Muscle layer of colon (tissue), 2 donors: ENCODE measurements at regions not wholly inside any gene's neighbourhood (a gene's known extent, or its start where the extent isn't known, plus 50 kb on each side); places are given as distances from the start of the nearest gene placed in this dataset.

ENCODE experiments used
- H3K27ac ChIP-seq: one replicate; pipeline ENCODE4 v1.7.0; 2013; ENCODE audit warnings: low read depth, mild to moderate bottlenecking, low read length, moderate library complexity
- H3K27me3 ChIP-seq, 2 donors: one replicate each; pipeline ENCODE4 v1.7.0; 2013; ENCODE audit warnings: low read length in 2 of 2, mild to moderate bottlenecking in 2 of 2; ENCODE audit not compliant: insufficient read depth in 2 of 2, control insufficient read depth in 1 of 2
- H3K36me3 ChIP-seq: one replicate; pipeline ENCODE4 v1.7.0; 2013; ENCODE audit warnings: mild to moderate bottlenecking, low read length; ENCODE audit not compliant: insufficient read depth
- H3K4me1 ChIP-seq: one replicate; pipeline ENCODE4 v1.7.0; 2013; ENCODE audit warnings: mild to moderate bottlenecking, low read length; ENCODE audit not compliant: insufficient read depth
- H3K4me3 ChIP-seq, 2 donors: one replicate each; pipeline ENCODE4 v1.7.0; 2013; ENCODE audit warnings: low read length in 2 of 2, low read depth in 1 of 2, mild to moderate bottlenecking in 1 of 2, moderate library complexity in 1 of 2
- H3K9ac ChIP-seq: one replicate; pipeline ENCODE4 v1.7.0; 2013; ENCODE audit warnings: low read length
- H3K9me3 ChIP-seq: one replicate; pipeline ENCODE4 v1.7.0; 2013; ENCODE audit warnings: mild to moderate bottlenecking, low read length
- donor health status: abdominal sarcoma.
- donor health status: Adenocarcinoma of cecum.

DNA sequence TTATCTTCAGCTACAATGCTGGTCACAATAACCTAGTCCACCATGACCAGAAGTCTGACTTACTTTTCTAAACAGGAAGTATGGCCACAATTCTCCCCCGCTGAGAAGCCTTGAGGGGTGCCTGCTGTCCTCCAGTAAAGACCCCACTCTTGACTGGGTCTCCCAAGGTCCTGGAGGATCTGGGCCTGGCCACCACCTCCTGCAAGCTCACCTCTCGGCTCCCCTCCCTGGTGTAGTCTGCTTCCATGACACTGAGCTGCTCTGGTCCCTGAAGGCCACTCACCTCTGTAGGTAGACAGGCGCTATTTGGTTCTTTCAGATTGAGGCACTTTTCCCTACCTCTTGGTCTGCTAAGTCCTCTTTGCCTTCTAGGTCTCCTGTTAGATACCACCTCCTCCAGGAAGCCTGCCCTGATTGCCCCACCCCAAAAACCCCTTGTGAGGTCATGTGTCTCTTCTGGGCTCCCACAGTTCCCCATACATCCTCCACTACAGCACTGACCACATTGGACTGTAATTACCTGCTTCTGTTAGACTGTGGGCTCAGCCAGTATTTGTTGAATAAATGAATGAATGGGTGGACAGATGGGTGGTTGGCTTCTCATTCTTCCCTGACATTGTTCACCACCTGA is 62.6 kb upstream of the IER5L start:
- no peak overlapping the region for H3K27ac ChIP-seq
- no peaks in the 10 kb centered on the region for H3K4me1 ChIP-seq
- no peaks in the 10 kb centered on the region for H3K36me3 ChIP-seq
- H3K9me3 ChIP-seq = no peaks in the 10 kb centered on the region
- H3K4me3 ChIP-seq = no peak overlapping the region
- no peaks in the 10 kb centered on the region for H3K27me3 ChIP-seq
- H3K9ac ChIP-seq = no peak overlapping the region

DNA sequence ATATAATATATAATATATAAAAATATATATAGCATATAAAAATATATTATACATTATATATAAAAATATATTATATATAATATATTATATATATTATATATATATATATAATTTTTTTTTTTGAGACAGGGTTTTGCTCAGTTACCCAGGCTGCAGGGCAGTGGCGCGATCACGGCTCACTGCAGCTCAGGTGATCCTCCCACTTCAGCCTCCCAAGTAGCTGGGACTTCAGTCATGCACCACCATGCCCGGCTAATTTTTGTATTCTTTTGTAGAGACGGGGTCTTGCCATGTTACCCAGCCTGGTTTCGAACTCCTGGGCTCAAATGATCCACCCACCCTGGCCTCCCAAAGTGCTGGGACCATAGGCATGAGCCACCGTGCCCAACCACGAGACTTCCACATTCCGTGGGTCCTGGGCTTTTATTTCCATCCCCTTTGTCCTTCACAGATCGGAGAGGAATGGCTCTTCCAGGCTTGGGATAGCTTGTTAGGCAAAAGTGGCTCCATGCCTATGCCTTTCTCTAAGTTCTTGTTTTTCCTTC is 62.0 kb upstream of the IER5L start:
- Histone ChIP-seq H3K4me3 (no peak overlapping the region), H3K9ac (no peak overlapping the region), H3K27ac (no peak overlapping the region), H3K27me3 (no peaks in the 10 kb centered on the region), H3K9me3 (no peaks in the 10 kb centered on the region), H3K36me3 (no peaks in the 10 kb centered on the region), H3K4me1 (no peaks in the 10 kb centered on the region)

DNA sequence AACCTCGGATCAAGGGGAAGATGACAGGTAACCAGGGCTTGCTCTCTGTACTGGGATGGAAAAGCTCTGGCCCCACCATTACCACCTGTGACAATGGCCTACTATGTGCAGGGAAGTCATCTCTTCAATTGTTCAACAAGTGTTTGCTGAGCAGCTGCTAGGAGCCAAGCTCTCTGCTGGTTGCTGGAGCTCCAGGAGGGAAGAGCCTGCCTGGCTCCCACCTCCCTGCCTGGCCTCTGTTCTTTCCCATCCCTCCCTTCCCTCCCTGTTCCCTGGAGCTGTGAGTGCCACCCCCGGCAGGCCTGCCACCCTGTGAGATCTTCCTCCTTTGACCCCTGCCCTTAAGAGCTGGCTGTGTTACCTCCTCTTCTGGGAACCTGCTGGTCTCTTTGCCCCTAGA is 59.7 kb upstream of the IER5L start:
- no peak overlapping the region for H3K4me3 ChIP-seq
- H3K27me3 ChIP-seq = no peaks in the 10 kb centered on the region
- H3K9ac ChIP-seq = no peak overlapping the region
- no peaks in the 10 kb centered on the region for H3K9me3 ChIP-seq
- no peak overlapping the region for H3K27ac ChIP-seq
- no peaks in the 10 kb centered on the region for H3K4me1 ChIP-seq
- no peaks in the 10 kb centered on the region for H3K36me3 ChIP-seq

DNA sequence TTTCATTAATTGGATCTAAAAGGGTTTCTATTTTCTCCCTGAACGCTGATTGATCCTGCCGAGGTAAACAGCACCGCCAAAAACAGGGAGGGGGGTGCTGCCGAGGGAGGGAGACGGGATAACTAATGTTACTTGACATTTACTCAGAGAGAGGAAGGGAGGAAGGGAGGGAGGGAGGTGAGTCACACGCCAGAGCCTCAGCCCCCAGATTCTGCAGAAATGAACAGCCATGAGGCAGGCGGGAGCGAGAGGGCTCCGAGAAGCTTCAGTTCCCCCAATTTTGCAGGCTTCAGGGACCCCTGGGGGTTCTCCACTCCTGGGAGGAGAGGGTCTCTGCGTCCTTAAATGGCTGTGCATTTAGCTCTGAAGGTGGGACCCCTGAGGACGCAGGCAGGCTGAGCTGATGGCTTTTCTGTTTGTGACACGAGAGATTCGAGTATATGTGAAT is 59.1 kb upstream of the IER5L start:
- no peaks in the 10 kb centered on the region for H3K36me3 ChIP-seq
- H3K4me1 ChIP-seq = no peaks in the 10 kb centered on the region
- H3K4me3 ChIP-seq = no peak overlapping the region
- no peak overlapping the region for H3K27ac ChIP-seq
- no peaks in the 10 kb centered on the region for H3K9me3 ChIP-seq
- H3K27me3 ChIP-seq = no peaks in the 10 kb centered on the region
- no peak overlapping the region for H3K9ac ChIP-seq

DNA sequence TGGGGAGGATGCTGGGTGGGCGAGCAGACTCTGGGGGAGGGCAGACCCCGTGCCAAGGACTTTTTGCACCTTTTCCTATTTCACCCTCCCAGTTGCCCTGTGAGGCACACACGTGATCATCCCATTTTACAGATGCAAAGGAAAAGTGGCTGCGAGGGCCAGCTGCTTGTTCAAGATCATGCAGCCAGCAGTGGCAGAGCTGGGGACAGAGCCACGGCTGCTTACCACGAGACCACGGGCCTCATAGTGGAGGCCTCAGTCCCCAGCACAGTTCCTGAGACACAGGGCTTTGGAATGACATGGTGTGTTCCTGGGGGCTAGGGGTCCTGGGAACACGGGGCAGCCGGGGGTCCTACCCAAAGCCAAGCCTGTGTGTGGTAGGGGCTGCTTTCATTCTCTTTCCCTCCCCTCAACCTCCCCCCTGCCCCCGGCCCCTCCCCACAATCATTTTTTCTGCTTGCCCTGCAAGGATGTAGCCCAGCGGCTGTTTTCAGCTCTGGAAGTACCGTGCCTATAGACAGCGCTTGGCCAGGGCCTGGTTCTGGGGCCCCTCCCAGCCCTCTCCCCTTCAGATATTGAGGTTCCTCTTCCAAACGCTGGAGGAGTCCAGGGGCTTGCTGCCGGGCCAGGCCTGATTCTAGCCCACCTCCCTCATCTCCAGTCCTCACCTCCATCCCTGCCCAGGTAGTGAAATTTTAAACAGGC is 58.5 kb upstream of the IER5L start:
- no peak overlapping the region for H3K4me3 ChIP-seq
- H3K27me3 ChIP-seq = no peaks in the 10 kb centered on the region
- no peaks in the 10 kb centered on the region for H3K36me3 ChIP-seq
- no peaks in the 10 kb centered on the region for H3K9me3 ChIP-seq
- H3K4me1 ChIP-seq = no peaks in the 10 kb centered on the region
- no peak overlapping the region for H3K27ac ChIP-seq
- no peak overlapping the region for H3K9ac ChIP-seq

DNA sequence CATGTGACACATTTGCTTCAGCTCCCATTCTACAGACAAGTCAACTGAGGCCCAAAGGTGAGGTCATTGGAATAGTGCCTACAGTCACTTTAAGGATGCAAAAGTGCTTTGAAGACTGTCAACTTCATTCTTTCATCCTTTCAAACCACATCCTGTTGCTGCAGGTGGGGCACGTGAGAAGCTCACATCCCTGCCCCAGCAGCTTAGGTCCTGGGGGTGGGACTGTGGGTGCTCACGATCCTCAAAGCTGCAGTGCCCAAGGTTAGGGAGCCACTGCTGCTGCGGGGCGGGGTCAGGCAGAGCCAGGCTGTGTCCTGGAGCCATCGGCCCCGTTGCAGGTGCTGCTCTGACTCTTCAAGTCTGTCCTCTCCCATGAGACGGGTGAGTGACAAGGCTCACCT is 57.9 kb upstream of the IER5L start:
- no peak overlapping the region for H3K9ac ChIP-seq
- no peaks in the 10 kb centered on the region for H3K27me3 ChIP-seq
- H3K4me3 ChIP-seq = no peak overlapping the region
- H3K9me3 ChIP-seq = no peaks in the 10 kb centered on the region
- H3K27ac ChIP-seq = no peak overlapping the region
- H3K4me1 ChIP-seq = no peaks in the 10 kb centered on the region
- no peaks in the 10 kb centered on the region for H3K36me3 ChIP-seq

DNA sequence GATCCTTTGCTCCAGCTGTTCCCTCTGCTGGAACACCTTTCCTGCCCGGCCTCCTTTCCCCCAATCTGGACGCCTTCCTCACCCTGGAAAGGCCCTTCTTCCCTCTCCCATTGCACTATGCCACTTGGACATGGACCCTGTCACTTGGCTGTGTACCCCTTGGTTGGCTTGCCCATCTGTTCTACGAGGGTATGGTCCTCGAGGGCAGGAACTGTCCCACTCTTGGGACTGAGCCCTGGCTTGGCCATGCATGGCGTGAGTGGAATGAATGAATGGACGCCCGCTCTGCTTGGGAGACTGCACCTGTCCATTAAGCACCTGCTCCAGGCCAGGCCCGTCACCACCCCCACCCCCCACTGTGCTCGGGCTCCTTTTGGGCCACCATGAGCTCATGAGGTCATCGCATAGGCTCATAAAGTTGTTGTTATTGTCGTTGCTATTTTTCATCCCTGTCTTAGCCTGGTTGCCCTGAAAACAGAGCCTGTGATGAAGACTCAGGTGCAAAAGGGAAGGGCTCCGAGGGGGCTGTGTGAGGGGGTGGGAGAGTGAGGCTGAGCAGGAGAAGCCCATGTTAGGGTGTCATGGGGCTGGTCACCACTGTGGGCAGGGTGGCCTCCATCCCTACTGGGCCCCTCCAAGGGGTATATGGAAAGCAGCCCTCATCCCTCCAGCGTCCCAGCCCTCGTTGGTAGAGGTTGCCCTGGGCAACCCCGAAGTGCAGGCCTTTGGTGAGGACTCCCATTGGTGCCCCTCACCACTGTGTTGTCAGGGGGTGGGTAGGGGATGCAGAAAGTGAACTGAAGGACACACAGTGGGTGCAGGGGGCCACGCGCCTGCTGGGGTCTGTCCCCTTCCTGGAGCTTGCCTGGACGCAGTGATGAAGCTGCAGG is 57.2 kb upstream of the IER5L start:
- Histone ChIP-seq H3K27me3 (no peaks in the 10 kb centered on the region), H3K9me3 (no peaks in the 10 kb centered on the region), H3K36me3 (no peaks in the 10 kb centered on the region), H3K4me1 (no peaks in the 10 kb centered on the region), H3K4me3 (no peak overlapping the region), H3K27ac (no peak overlapping the region), H3K9ac (no peak overlapping the region)

DNA sequence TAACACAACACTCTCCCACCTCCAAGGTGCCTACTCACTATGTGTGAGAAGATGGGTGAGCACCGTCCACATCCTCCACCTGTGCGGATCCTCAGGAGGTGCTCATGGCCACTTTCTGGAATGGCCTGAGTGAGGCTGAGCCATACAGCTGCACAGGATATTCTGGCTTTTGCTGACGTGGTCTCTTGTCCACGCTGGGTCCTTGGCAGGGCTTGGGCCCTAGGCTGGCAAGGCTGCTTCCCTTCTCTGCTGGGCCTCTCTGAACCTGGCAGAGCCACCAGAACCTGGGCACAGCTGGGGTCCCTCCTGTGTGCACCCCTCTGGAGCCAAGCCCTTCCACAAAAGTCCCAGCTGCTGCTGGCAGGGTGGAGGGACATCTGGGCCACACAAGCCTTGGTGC is 56.4 kb upstream of the IER5L start:
- Histone ChIP-seq H3K9me3 (no peaks in the 10 kb centered on the region), H3K9ac (no peak overlapping the region), H3K27ac (no peak overlapping the region), H3K4me1 (no peaks in the 10 kb centered on the region), H3K27me3 (no peaks in the 10 kb centered on the region), H3K36me3 (no peaks in the 10 kb centered on the region), H3K4me3 (no peak overlapping the region)

DNA sequence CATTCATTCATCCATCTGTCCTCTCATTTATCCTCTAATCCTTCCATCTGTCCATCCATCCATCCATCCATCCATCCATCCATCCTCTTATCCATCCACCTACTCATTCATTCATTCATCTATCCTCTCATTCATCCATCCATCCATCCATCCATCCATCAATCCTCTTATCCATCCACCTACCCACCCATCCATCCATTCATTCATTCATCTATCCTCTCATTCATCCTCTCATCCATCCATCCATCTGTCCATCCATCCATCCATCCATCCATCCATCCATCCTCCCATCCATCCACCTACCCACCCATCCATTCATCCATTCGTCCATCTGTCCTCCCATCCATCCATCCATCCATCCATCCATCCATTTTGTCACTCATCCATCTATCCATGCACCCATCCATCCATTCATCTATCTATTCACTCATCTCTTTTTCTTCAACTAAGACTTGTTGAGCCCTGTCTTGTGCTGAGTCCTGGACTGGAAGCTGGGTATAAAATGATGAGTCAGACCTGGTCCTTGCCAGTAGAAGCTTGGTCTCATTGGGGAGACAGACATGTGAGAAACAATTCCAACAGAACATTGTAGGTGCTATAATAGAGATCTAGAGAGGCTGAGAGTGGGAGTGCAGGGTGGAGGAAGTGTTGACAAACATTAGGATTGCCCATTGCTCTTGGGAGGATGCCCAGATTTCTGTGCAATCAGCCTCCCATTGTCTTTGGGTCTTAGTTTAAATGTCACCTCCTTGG is 55.0 kb upstream of the IER5L start:
- H3K27me3 ChIP-seq = no peaks in the 10 kb centered on the region

DNA sequence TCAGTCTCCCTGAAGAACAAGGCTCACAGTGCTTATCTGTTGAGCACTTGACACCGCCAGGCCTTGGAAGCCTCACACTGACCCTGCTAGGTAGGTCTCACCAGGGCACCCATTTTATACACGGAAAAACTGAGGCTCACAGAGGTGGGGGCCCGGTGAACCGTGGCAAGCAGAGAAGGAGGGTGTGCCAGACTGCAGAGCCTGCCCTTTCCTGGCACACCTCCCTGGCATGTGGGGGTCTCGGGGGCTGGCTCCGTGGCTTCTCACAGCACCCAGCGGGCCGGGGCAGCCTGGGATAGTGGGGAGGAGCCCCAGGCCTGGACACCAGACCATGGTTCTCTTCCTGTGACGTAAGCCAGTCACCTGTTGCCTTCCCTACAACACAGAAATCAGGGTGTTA is 53.7 kb upstream of the IER5L start:
- H3K4me3 ChIP-seq = no peak overlapping the region
- H3K36me3 ChIP-seq = no peaks in the 10 kb centered on the region
- no peak overlapping the region for H3K9ac ChIP-seq
- H3K27ac ChIP-seq = no peak overlapping the region
- H3K9me3 ChIP-seq = no peaks in the 10 kb centered on the region
- no peaks in the 10 kb centered on the region for H3K27me3 ChIP-seq
- H3K4me1 ChIP-seq = no peaks in the 10 kb centered on the region

More for the DNA sequence above, 55.0 kb upstream of the IER5L start:
- Histone ChIP-seq H3K36me3 (no peaks in the 10 kb centered on the region), H3K27ac (no peak overlapping the region), H3K9me3 (no peaks in the 10 kb centered on the region), H3K9ac (no peak overlapping the region), H3K4me3 (no peak overlapping the region), H3K4me1 (no peaks in the 10 kb centered on the region)
